Caki2 (cell line): ENCODE measurements at regions not wholly inside any gene's neighbourhood (a gene's known extent, or its start where the extent isn't known, plus 50 kb on each side); places are given as distances from the start of the nearest gene placed in this dataset.

Experiments used
- DNase-seq: peaks from one replicate; pipeline ENCODE4 v3.0.0-alpha.2; 2015; ENCODE audit warnings: low read depth
- in situ Hi-C: cut with HindIII; loops from 2 replicates; pipeline ENCODE4 v1.10.0; 2016; ENCODE audit warnings: low sequenced_read_pairs, low pct_unique_long_range_greater_than_20kb, mixed read lengths

- DNase-seq = no peak
- in situ Hi-C loops = no loop called here
These were observed 158.8 kb downstream of the CDH26 start for GRCh38 chr20:60117065-60117464.

- DNase-seq = no peak
- in situ Hi-C loops = no loop called here
These were observed 163.7 kb downstream of the CDH26 start for GRCh38 chr20:60121903-60122302.

GRCh38 chr20:60122671-60123070 lies 164.4 kb downstream of the CDH26 start:
- in situ Hi-C loops = no loop called here
- DNase-seq = no peak

- no peak for DNase-seq
- in situ Hi-C loops = no loop called here
These were observed 164.9 kb downstream of the CDH26 start for GRCh38 chr20:60123096-60123495.

GRCh38 chr20:60123652-60124051 lies 165.4 kb downstream of the CDH26 start:
- in situ Hi-C loops = no loop called here
- no peak for DNase-seq

GRCh38 chr20:60124776-60125381 lies 166.7 kb downstream of the CDH26 start:
- DNase-seq = no peak
- in situ Hi-C loops = no loop called here

- no peak for DNase-seq
- in situ Hi-C loops = no loop called here
These were observed 167.3 kb downstream of the CDH26 start for GRCh38 chr20:60125513-60125912.

GRCh38 chr20:60126975-60127374 lies 168.8 kb downstream of the CDH26 start:
- DNase-seq = no peak
- in situ Hi-C loops = no loop called here

GRCh38 chr20:60131375-60131774 lies 173.2 kb downstream of the CDH26 start:
- in situ Hi-C loops = no loop called here
- DNase-seq = no peak

- DNase-seq = no peak
- in situ Hi-C loops = no loop called here
These were observed 174.1 kb downstream of the CDH26 start for GRCh38 chr20:60132162-60132826.

- no peak for DNase-seq
- in situ Hi-C loops = no loop called here
These were observed 174.8 kb downstream of the CDH26 start for GRCh38 chr20:60132827-60133670.

- in situ Hi-C loops = no loop called here
- no peak for DNase-seq
These were observed 177.1 kb downstream of the CDH26 start for GRCh38 chr20:60135276-60135675.

- in situ Hi-C loops = no loop called here
- no peak for DNase-seq
These were observed 178.6 kb downstream of the CDH26 start for GRCh38 chr20:60136645-60137401.

- no peak for DNase-seq
These were observed 179.5 kb downstream of the CDH26 start for GRCh38 chr20:60137657-60138245.

GRCh38 chr20:60138256-60139220 lies 180.3 kb downstream of the CDH26 start:
- in situ Hi-C loops = no loop called here
- DNase-seq = no peak

More at GRCh38 chr20:60137657-60138245, 179.5 kb downstream of the CDH26 start:
- in situ Hi-C loops = no loop called here

- in situ Hi-C loops = no loop called here
- DNase-seq = no peak
These were observed 181.6 kb downstream of the CDH26 start for GRCh38 chr20:60139663-60140446.

GRCh38 chr20:60142587-60142986 lies 184.4 kb downstream of the CDH26 start:
- in situ Hi-C loops = no loop called here
- DNase-seq = no peak
